C4-2B (cell line): ENCODE measurements at regions not wholly inside any gene's neighbourhood (a gene's known extent, or its start where the extent isn't known, plus 50 kb on each side); places are given as distances from the start of the nearest gene placed in this dataset.

Experiments used
- CTCF ChIP-seq: fragments of 450-650 bp; conservative IDR thresholded peaks from 2 replicates; pipeline ENCODE4 v1.5.1; 2017; ENCODE audit warnings: mild to moderate bottlenecking
- ZFX ChIP-seq: fragments of 450-650 bp; IDR thresholded peaks from 2 replicates; pipeline ENCODE4 v1.6.1; 2017

- TF ChIP-seq CTCF (no peak), ZFX (no peak)
Measured at GRCh38 chr7:94154182-94154581, 150.0 kb upstream of the BET1 start.
